Left lobe of liver (tissue), 2 donors: ENCODE measurements at regions not wholly inside any gene's neighbourhood (a gene's known extent, or its start where the extent isn't known, plus 50 kb on each side); places are given as distances from the start of the nearest gene placed in this dataset.
A peak's percentile ranks its signal among the peaks of the same experiment; 100 is the strongest.
"Not testable (repeated sequence)": the region's sequence is repeated elsewhere in the genome, so short reads cannot be mapped to it uniquely, and the experiment has no call there.

Experiments
- ATAC-seq: fragments of 200-7000 bp; cut with Tn5 transposase; one replicate; pipeline ENCODE4 v1.9.1; 2020; ENCODE audit warnings: mild to moderate bottlenecking, moderate library complexity
- DNase-seq: peaks from one replicate; pipeline ENCODE4 v3.0.0-alpha.2; 2020; ENCODE audit warnings: low spot score
- donor health status: DM: no; HTN: no; CAD: no; lungs with moderate emphysema.
- donor health status: DM: no; HTN: yes; CAD: no.

- no peak for ATAC-seq
- no peak for DNase-seq
Observed at GRCh38 chr22:48779661-48780596, 1047.7 kb downstream of the BRD1 start.

- ATAC-seq, result no peak
- DNase-seq, result no peak
Observed at GRCh38 chr22:48779211-48779643, 1048.4 kb downstream of the BRD1 start.

GRCh38 chr22:48778308-48779195, 1049.1 kb downstream of the BRD1 start:
- no peak for ATAC-seq
- no peak for DNase-seq

GRCh38 chr22:48772286-48772907, 1055.3 kb downstream of the BRD1 start:
- ATAC-seq (no peak), DNase-seq (no peak)

- DNase-seq (no peak), ATAC-seq (no peak)
Observed at GRCh38 chr22:48765595-48765994, 1062.1 kb downstream of the BRD1 start.

- ATAC-seq, result no peak
- no peak for DNase-seq
Observed at GRCh38 chr22:48761546-48761945, 1066.1 kb downstream of the BRD1 start.

- ATAC-seq (no peak), DNase-seq (peak; percentile 18)
Observed at GRCh38 chr22:48760481-48761390, 1066.9 kb downstream of the BRD1 start.

GRCh38 chr22:48758881-48759875, 1068.5 kb downstream of the BRD1 start:
- ATAC-seq (no peak), DNase-seq (peak; percentile 39)

- DNase-seq (peak; percentile 16), ATAC-seq (no peak)
Observed at GRCh38 chr22:48757985-48758561, 1069.6 kb downstream of the BRD1 start.

- ATAC-seq (no peak), DNase-seq (peak; percentile 31)
Observed at GRCh38 chr22:48757581-48757980, 1070.1 kb downstream of the BRD1 start.

GRCh38 chr22:48757135-48757534, 1070.5 kb downstream of the BRD1 start:
- not testable (repeated sequence) for ATAC-seq, DNase-seq

- ATAC-seq (no peak), DNase-seq (peak; percentile 33)
Observed at GRCh38 chr22:48756146-48757111, 1071.2 kb downstream of the BRD1 start.

- ATAC-seq (no peak), DNase-seq (peak; percentile 32)
Observed at GRCh38 chr22:48755059-48755949, 1072.4 kb downstream of the BRD1 start.

GRCh38 chr22:48754611-48755058, 1073.0 kb downstream of the BRD1 start:
- peak; percentile 26 for DNase-seq
- no peak for ATAC-seq

GRCh38 chr22:48753752-48754517, 1073.7 kb downstream of the BRD1 start:
- DNase-seq, result no peak
- ATAC-seq, result no peak

GRCh38 chr22:48753381-48753730, 1074.3 kb downstream of the BRD1 start:
- DNase-seq, result no peak
- no peak for ATAC-seq
